ENCODE measurements at regions not wholly inside any gene's neighbourhood (a gene's known extent, or its start where the extent isn't known, plus 50 kb on each side); places are given as distances from the start of the nearest gene placed in this dataset.
A peak's percentile ranks its signal among the peaks of the same experiment; 100 is the strongest.
"Not testable (repeated sequence)": the region's sequence is repeated elsewhere in the genome, so short reads cannot be mapped to it uniquely, and the experiment has no call there.

- no peak for DNase-seq (ENCODE audit: low spot score)
Measured at GRCh38 chr5:58357799-58358500, 101.9 kb downstream of the PLK2 start.

- peak; percentile 13 for DNase-seq (ENCODE audit: low spot score)
Measured at GRCh38 chr5:58357121-58357520, 102.8 kb downstream of the PLK2 start.

- no peak for DNase-seq (ENCODE audit: low spot score)
Measured at GRCh38 chr5:58356662-58357061, 103.2 kb downstream of the PLK2 start.

GRCh38 chr5:58354827-58355226 is 105.1 kb downstream of the PLK2 start:
- no peak for DNase-seq (ENCODE audit: low spot score)

- no peak for DNase-seq (ENCODE audit: low spot score)
Measured at GRCh38 chr5:58353992-58354391, 105.9 kb downstream of the PLK2 start.

- no peak for DNase-seq (ENCODE audit: low spot score)
Measured at GRCh38 chr5:58351190-58351589, 108.7 kb downstream of the PLK2 start.

GRCh38 chr5:58348996-58349728 is 110.7 kb downstream of the PLK2 start:
- DNase-seq (ENCODE audit: low spot score) = no peak

- DNase-seq (ENCODE audit: low spot score) = no peak
Measured at GRCh38 chr5:58346041-58346440, 113.8 kb downstream of the PLK2 start.

- DNase-seq (ENCODE audit: low spot score) = no peak
Measured at GRCh38 chr5:58341476-58341875, 118.4 kb downstream of the PLK2 start.

GRCh38 chr5:58335518-58335917 is 124.4 kb downstream of the PLK2 start:
- no peak for DNase-seq (ENCODE audit: low spot score)

- no peak for DNase-seq (ENCODE audit: low spot score)
Measured at GRCh38 chr5:58334035-58334434, 125.9 kb downstream of the PLK2 start.

- no peak for DNase-seq (ENCODE audit: low spot score)
Measured at GRCh38 chr5:58330781-58331180, 129.1 kb downstream of the PLK2 start.

- no peak for DNase-seq (ENCODE audit: low spot score)
Measured at GRCh38 chr5:58327289-58327688, 132.6 kb downstream of the PLK2 start.

- no peak for DNase-seq (ENCODE audit: low spot score)
Measured at GRCh38 chr5:58326022-58326421, 133.9 kb downstream of the PLK2 start.

- peak; percentile 27 for DNase-seq (ENCODE audit: low spot score)
Measured at GRCh38 chr5:58322453-58322852, 137.4 kb downstream of the PLK2 start.

GRCh38 chr5:58318468-58318867 is 141.4 kb downstream of the PLK2 start:
- no peak for DNase-seq (ENCODE audit: low spot score)

- no peak for DNase-seq (ENCODE audit: low spot score)
Measured at GRCh38 chr5:58317808-58318207, 142.1 kb downstream of the PLK2 start.

GRCh38 chr5:58317009-58317408 is 142.9 kb downstream of the PLK2 start:
- DNase-seq (ENCODE audit: low spot score) = no peak

- DNase-seq (ENCODE audit: low spot score) = no peak
Measured at GRCh38 chr5:58315794-58316193, 144.1 kb downstream of the PLK2 start.

- DNase-seq (ENCODE audit: low spot score) = no peak
Measured at GRCh38 chr5:58314356-58315210, 145.3 kb downstream of the PLK2 start.

- DNase-seq (ENCODE audit: low spot score) = no peak
Measured at GRCh38 chr5:58312299-58312698, 147.6 kb downstream of the PLK2 start.

GRCh38 chr5:58311526-58311925 is 148.4 kb downstream of the PLK2 start:
- DNase-seq (ENCODE audit: low spot score) = no peak

- not testable (repeated sequence) for DNase-seq (ENCODE audit: low spot score)
Measured at GRCh38 chr5:58308384-58308783, 151.5 kb downstream of the PLK2 start.
